Fibroblast of lung (primary cell): ENCODE measurements at regions not wholly inside any gene's neighbourhood (a gene's known extent, or its start where the extent isn't known, plus 50 kb on each side); places are given as distances from the start of the nearest gene placed in this dataset.

Source experiments
- DNase-seq, 2 donors: peaks; one replicate each; pipeline versions ENCODE4 v3.0.0 to v3.0.0-alpha.2; 2010; ENCODE audit warnings: low read depth in 2 of 2
- H2AFZ ChIP-seq: 2 replicates; pipeline ENCODE4 v1.5.1; 2012; ENCODE audit warnings: low read length, control low read depth, inconsistent platforms
- H3K27ac ChIP-seq: 2 replicates; pipeline ENCODE4 v1.5.1; 2011; ENCODE audit warnings: low read length, control low read depth; ENCODE audit not compliant: insufficient read depth
- H3K27me3 ChIP-seq: 2 replicates; pipeline ENCODE4 v1.5.1; 2011; ENCODE audit warnings: mild to moderate bottlenecking, low read length; ENCODE audit not compliant: control insufficient read depth, insufficient read depth
- H3K36me3 ChIP-seq: 2 replicates; pipeline ENCODE4 v1.5.1; 2011; ENCODE audit warnings: low read length; ENCODE audit not compliant: control insufficient read depth, insufficient read depth
- H3K4me1 ChIP-seq: 2 replicates; pipeline ENCODE4 v1.5.1; 2011; ENCODE audit warnings: low read length; ENCODE audit not compliant: control insufficient read depth, insufficient read depth; ENCODE audit errors: extremely low read depth
- H3K4me2 ChIP-seq: 2 replicates; pipeline ENCODE4 v1.5.1; 2011; ENCODE audit warnings: low read length, control low read depth; ENCODE audit not compliant: insufficient read depth; ENCODE audit errors: extremely low read depth
- H3K4me3 ChIP-seq, 4 experiments: fragments of 200-600 bp in 1 of 4; sonication (generic) in 1 of 4; replicated peaks in 1 of 4; 2 replicates each; pipeline ENCODE4 v1.5.1; 2011 to 2016; ENCODE audit warnings: low read length in 4 of 4, low read depth in 3 of 4, mild to moderate bottlenecking in 3 of 4, control low read depth in 2 of 4, inconsistent platforms in 1 of 4, mixed read lengths in 1 of 4; ENCODE audit not compliant: insufficient read depth in 1 of 4; ENCODE audit errors: control extremely low read depth in 1 of 4
- H3K79me2 ChIP-seq: 2 replicates; pipeline ENCODE4 v1.5.1; 2012; ENCODE audit warnings: mild to moderate bottlenecking, low read length, inconsistent platforms; ENCODE audit not compliant: control insufficient read depth, insufficient read depth
- H3K9ac ChIP-seq: 2 replicates; pipeline ENCODE4 v1.5.1; 2011; ENCODE audit warnings: mild to moderate bottlenecking, low read length, control low read depth; ENCODE audit not compliant: insufficient read depth
- H3K9me3 ChIP-seq: 2 replicates; pipeline ENCODE4 v1.5.1; 2012; ENCODE audit warnings: low read depth, low read length; ENCODE audit not compliant: control insufficient read depth, insufficient read depth
- H4K20me1 ChIP-seq: 2 replicates; pipeline ENCODE4 v1.5.1; 2011; ENCODE audit warnings: low read length; ENCODE audit not compliant: control insufficient read depth, insufficient read depth; ENCODE audit errors: extremely low read depth
- CTCF ChIP-seq, 2 donors: IDR thresholded peaks in 1 of 2; conservative IDR thresholded peaks in 1 of 2; 1 replicate in 1 of 2; 2 replicates in 1 of 2; pipeline ENCODE4 v1.5.1; 2011 to 2012; ENCODE audit warnings: low read length in 2 of 2, control low read depth in 1 of 2, inconsistent platforms in 1 of 2, low read depth in 1 of 2, mild to moderate bottlenecking in 1 of 2
- EZH2 ChIP-seq: IDR thresholded peaks from 2 replicates; pipeline ENCODE4 v1.5.1; 2012; ENCODE audit warnings: low read length, control low read depth, mild to moderate bottlenecking; ENCODE audit errors: missing control alignments

DNA sequence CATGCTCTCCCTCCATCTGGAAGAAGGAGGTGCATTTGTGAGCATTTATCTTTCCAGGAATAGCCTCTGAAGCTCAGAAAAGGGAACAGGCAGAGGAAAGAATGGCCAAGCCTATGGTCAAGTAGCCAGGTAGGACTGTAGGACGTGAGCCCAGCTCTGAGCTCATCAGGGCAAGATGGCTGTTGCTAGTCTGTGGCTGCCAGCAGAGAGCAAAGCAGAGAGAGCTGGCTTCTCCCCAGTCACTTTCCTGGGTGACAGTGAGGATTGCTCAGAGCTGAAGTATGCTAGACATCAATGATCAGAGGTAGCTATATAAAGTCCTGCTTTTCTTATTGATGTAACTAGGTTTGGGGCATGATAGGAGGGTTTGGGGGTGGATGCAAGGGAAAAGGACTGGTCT, 146.1 kb upstream of the SLC24A5 start:
- H3K27me3 ChIP-seq: no peaks in the 10 kb centered on the region
- no peaks in the 10 kb centered on the region for H3K36me3 ChIP-seq
- no peak overlapping the region for H3K4me3 ChIP-seq
- H3K9ac ChIP-seq: no peak overlapping the region
- H3K79me2 ChIP-seq: no peaks in the 10 kb centered on the region
- no peak for DNase-seq
- no peaks in the 10 kb centered on the region for H3K9me3 ChIP-seq
- TF ChIP-seq EZH2 (no peak), CTCF (conservative IDR thresholded peaks at IDR 0.05 in 1 of 2, IDR thresholded peaks at IDR 0.05 in 1 of 2; ENCODE audit: low read depth in 1 of 2, low read length in 2 of 2) (no peak)
- no peak overlapping the region for H3K4me2 ChIP-seq
- no peak overlapping the region for H2AFZ ChIP-seq
- H4K20me1 ChIP-seq: no peaks in the 10 kb centered on the region
- H3K4me1 ChIP-seq: no peaks in the 10 kb centered on the region
- no peak overlapping the region for H3K27ac ChIP-seq

GRCh38 chr15:47975427-47975826, 145.4 kb upstream of the SLC24A5 start:
- Histone ChIP-seq H3K4me2 (no peak overlapping the region), H3K27me3 (no peaks in the 10 kb centered on the region), H2AFZ (no peak overlapping the region), H4K20me1 (no peaks in the 10 kb centered on the region), H3K4me3 (no peak overlapping the region), H3K9me3 (no peaks in the 10 kb centered on the region), H3K9ac (no peak overlapping the region), H3K27ac (no peak overlapping the region), H3K36me3 (no peaks in the 10 kb centered on the region), H3K4me1 (no peaks in the 10 kb centered on the region), H3K79me2 (no peaks in the 10 kb centered on the region)
- no peak for TF ChIP-seq EZH2
- TF ChIP-seq CTCF (conservative IDR thresholded peaks at IDR 0.05 in 1 of 2, IDR thresholded peaks at IDR 0.05 in 1 of 2; ENCODE audit: low read depth in 1 of 2, low read length in 2 of 2): no peak
- no peak for DNase-seq

DNA sequence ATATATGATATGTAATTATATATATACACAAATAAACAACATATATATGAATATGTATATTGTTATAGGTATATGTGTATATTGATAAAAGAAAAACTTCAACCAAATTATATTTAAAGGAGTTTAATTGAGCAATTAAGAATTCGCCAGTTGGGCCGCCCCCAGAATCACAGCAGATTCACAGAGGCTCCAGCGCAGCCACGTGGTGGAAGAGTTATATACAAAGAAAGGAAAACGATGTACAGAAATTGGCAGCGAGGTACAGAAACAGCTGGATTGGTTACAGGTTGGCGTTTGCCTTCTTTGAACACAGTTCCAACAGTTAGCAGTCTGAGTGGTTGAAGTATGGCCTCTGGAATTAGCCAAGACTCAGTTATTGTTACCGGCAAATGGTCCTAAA, 137.3 kb upstream of the SLC24A5 start:
- Histone ChIP-seq H3K4me2 (no peak overlapping the region), H3K27ac (no peak overlapping the region), H3K4me1 (no peaks in the 10 kb centered on the region), H3K79me2 (no peaks in the 10 kb centered on the region), H3K9me3 (no peaks in the 10 kb centered on the region), H3K27me3 (no peaks in the 10 kb centered on the region), H3K4me3 (no peak overlapping the region), H3K9ac (no peak overlapping the region), H2AFZ (no peak overlapping the region), H3K36me3 (no peaks in the 10 kb centered on the region), H4K20me1 (no peaks in the 10 kb centered on the region)
- TF ChIP-seq EZH2: no peak
- TF ChIP-seq CTCF (conservative IDR thresholded peaks at IDR 0.05 in 1 of 2, IDR thresholded peaks at IDR 0.05 in 1 of 2; ENCODE audit: low read depth in 1 of 2, low read length in 2 of 2): no peak
- DNase-seq: peak in 1 of 2 donors; percentile 25
